ENCODE measurements at regions not wholly inside any gene's neighbourhood (a gene's known extent, or its start where the extent isn't known, plus 50 kb on each side); places are given as distances from the start of the nearest gene placed in this dataset.

DNA sequence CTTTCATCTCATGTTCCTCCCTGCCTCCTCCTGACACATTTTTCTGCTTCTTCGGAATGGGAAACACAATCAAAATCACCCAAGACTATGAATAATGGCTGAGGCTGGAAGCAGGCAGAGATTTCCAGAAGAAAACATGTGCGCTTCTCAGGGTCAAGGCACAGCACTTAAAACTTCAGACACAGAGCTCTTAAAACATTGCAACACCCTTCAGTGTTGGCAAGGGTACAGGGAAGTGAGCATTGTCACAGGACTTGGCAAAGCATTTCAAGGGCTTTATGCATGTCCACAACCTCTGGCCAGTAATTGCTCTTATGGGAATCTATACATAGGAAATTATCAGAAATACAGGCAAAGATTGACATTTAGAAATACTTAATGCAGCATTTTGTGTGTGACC is 477.6 kb upstream of the KLHL29 start:
- H3K4me3 ChIP-seq (ENCODE audit: low read length), result no peak overlapping the region
- TF ChIP-seq, protein P1, sequence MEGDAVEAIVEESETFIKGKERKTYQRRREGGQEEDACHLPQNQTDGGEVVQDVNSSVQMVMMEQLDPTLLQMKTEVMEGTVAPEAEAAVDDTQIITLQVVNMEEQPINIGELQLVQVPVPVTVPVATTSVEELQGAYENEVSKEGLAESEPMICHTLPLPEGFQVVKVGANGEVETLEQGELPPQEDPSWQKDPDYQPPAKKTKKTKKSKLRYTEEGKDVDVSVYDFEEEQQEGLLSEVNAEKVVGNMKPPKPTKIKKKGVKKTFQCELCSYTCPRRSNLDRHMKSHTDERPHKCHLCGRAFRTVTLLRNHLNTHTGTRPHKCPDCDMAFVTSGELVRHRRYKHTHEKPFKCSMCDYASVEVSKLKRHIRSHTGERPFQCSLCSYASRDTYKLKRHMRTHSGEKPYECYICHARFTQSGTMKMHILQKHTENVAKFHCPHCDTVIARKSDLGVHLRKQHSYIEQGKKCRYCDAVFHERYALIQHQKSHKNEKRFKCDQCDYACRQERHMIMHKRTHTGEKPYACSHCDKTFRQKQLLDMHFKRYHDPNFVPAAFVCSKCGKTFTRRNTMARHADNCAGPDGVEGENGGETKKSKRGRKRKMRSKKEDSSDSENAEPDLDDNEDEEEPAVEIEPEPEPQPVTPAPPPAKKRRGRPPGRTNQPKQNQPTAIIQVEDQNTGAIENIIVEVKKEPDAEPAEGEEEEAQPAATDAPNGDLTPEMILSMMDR (conservative IDR thresholded peaks at IDR 0.05; ENCODE audit: low read depth, low read length), result no peak
- DNase-seq (ENCODE audit: low read depth), result no peak

DNA sequence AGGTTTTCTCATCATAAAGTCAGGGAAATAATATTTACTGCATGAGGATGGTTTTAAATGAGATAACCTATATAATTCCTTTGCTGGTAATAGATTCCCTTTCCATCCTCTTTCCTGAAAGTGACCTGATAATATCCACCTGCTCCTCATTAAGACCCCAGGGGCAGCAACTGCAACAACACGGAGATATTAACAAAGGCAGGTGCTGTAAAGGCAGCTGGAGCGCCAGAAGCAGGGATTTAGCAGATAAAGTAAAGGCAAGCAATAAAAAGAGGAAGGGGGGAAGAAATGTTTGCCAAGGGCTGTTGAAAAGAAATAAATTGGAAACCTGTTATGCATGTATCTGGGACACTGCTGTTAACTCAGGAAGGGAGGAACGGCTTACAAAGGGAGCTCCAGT is 472.6 kb upstream of the KLHL29 start:
- DNase-seq (ENCODE audit: low read depth), result no peak
- no peak overlapping the region for H3K4me3 ChIP-seq (ENCODE audit: low read length)
- TF ChIP-seq, protein P1 (conservative IDR thresholded peaks at IDR 0.05; ENCODE audit: low read depth, low read length), result no peak

DNA sequence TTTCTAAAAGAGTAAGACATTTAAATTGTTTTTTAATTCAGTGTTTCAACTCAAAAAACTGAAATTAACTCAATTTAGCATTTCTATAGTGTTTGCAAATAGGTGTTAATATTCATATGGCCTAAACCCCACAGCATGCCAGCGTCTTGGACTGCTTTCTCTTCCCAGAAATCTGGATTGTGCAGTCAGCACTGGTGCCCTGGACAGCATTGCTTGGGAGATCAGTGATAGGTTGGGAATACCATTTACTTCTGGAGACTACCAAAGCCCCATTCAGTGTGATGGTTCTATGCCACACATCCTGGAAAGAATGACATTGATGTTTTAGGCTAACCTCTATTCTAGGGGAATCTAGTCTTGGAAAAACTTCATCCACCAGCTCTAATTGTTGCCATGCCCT is 455.0 kb upstream of the KLHL29 start:
- TF ChIP-seq, protein P1 (conservative IDR thresholded peaks at IDR 0.05; ENCODE audit: low read depth, low read length), result no peak
- no peak for DNase-seq (ENCODE audit: low read depth)
- no peak overlapping the region for H3K4me3 ChIP-seq (ENCODE audit: low read length)

DNA sequence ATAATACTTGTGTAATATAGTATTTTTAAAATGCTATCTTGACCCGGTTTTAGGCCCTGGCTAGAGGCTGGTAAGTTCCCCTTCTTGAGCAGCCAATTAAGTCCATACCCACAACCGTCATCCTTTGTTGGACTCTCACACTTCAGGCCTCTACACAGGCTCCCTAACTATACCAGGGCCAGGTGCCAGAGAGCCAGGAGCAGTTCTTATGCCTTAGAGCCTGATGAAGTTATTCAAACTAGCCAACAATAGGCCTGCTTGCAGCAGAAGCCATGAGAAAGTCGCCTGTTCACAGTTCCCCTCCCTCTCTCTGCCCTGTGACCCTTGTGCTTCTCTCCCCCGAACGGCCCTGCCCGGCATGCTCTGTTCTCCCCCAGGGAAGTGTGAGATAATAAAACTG is 454.2 kb upstream of the KLHL29 start:
- TF ChIP-seq, protein P1 (conservative IDR thresholded peaks at IDR 0.05; ENCODE audit: low read depth, low read length), result no peak
- DNase-seq (ENCODE audit: low read depth), result no peak
- H3K4me3 ChIP-seq (ENCODE audit: low read length), result no peak overlapping the region

DNA sequence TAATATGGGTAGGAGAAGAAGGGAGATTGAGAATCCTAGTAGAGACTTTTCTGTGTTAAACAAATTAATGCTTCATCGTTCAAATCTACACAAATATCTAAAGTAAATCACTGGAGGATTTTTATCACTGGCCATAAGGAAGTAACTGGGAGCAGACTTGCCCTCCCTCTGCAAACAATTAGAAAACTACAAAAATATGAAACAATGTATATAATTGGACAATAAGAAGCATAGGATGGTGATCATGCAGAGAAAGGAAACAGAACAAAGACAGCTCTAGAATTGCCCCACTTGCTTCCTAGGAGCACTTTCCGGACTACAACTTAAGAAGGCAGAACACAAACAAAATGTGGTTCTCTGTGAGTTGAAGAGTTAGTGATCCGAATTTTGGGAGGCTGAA is 452.7 kb upstream of the KLHL29 start:
- DNase-seq (ENCODE audit: low read depth), result no peak
- no peak overlapping the region for H3K4me3 ChIP-seq (ENCODE audit: low read length)
- TF ChIP-seq, protein P1 (conservative IDR thresholded peaks at IDR 0.05; ENCODE audit: low read depth, low read length), result no peak

DNA sequence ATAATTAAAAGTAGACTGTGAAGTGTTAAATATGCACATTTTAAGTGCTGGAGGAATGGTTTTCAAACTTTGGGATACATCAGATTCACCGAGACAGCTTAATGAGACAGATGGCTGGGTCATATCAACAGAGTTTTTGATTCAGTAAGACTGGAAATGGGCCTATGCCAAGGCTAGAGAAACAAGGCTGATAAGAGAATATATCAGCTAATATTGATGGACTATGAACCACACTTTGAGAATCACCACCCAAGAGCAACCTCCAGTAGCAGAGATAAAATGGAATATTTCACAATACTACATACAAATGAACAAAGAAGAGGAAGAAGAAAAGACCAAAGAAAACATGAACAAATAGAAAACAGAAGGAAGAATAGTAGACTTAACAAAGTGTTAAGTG is 450.2 kb upstream of the KLHL29 start:
- TF ChIP-seq, protein P1 (conservative IDR thresholded peaks at IDR 0.05; ENCODE audit: low read depth, low read length), result no peak
- DNase-seq (ENCODE audit: low read depth), result no peak
- no peak overlapping the region for H3K4me3 ChIP-seq (ENCODE audit: low read length)

DNA sequence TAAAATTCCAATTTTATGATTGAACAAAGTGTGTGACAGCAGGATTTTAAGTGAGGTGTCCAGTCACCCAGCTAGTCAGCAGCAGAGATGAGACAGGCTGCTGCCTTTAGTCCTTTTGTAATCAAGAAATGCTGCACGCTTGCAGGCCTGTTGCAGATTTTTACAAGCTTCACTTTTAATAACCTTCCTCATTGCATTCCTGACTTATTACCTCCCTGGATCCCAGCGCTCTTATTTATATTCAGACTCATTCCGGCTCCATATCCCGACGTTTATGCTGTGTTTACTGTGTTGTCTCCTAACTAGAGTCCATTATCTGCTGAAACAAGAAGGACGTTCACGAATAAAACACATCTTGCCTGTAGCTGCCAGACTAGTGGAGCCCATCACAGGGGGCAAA is 442.5 kb upstream of the KLHL29 start:
- no peak overlapping the region for H3K4me3 ChIP-seq (ENCODE audit: low read length)
- TF ChIP-seq, protein P1 (conservative IDR thresholded peaks at IDR 0.05; ENCODE audit: low read depth, low read length), result no peak

More for the DNA sequence above, 442.5 kb upstream of the KLHL29 start:
- DNase-seq (ENCODE audit: low read depth), result no peak

Measured in retinal pigment epithelial cell (primary cell).